WERI-Rb-1 (cell line): ENCODE measurements at regions not wholly inside any gene's neighbourhood (a gene's known extent, or its start where the extent isn't known, plus 50 kb on each side); places are given as distances from the start of the nearest gene placed in this dataset.

ENCODE experiments used
- DNase-seq: peaks from one replicate; pipeline ENCODE4 v3.0.0-alpha.2; 2020
- H3K27ac ChIP-seq: fragments of 250-450 bp; sonication (Bioruptor Pico); 2 replicates; pipeline ENCODE4 v1.5.1; 2020; ENCODE audit warnings: mild to moderate bottlenecking, moderate library complexity
- H3K27me3 ChIP-seq: fragments of 250-450 bp; sonication (Bioruptor Pico); 2 replicates; pipeline ENCODE4 v1.5.1; 2021; ENCODE audit warnings: mild to moderate bottlenecking, low read depth, moderate library complexity; ENCODE audit not compliant: insufficient read depth, severe bottlenecking
- H3K36me3 ChIP-seq: fragments of 250-450 bp; sonication (Bioruptor Pico); 2 replicates; pipeline ENCODE4 v1.5.1; 2020; ENCODE audit warnings: mild to moderate bottlenecking, moderate library complexity
- H3K4me3 ChIP-seq: 2 replicates; pipeline ENCODE4 v1.5.1; 2011; ENCODE audit warnings: low read depth, mild to moderate bottlenecking, control low read depth, low read length
- H3K9me3 ChIP-seq: fragments of 250-450 bp; sonication (Bioruptor Pico); 2 replicates; pipeline ENCODE4 v1.5.1; 2021; ENCODE audit warnings: mild to moderate bottlenecking, moderate library complexity; ENCODE audit not compliant: severe bottlenecking
- TF ChIP-seq, protein P1 (sequence below): IDR thresholded peaks from 2 replicates; pipeline ENCODE4 v1.5.1; 2011; ENCODE audit warnings: low read depth, mild to moderate bottlenecking, control low read depth, inconsistent platforms, low read length

GRCh38 chr2:136217996-136218395 is 100.0 kb upstream of the CXCR4 start:
- H3K27me3 ChIP-seq: no peaks in the 10 kb centered on the region
- H3K9me3 ChIP-seq: no peaks in the 10 kb centered on the region
- TF ChIP-seq, protein P1, sequence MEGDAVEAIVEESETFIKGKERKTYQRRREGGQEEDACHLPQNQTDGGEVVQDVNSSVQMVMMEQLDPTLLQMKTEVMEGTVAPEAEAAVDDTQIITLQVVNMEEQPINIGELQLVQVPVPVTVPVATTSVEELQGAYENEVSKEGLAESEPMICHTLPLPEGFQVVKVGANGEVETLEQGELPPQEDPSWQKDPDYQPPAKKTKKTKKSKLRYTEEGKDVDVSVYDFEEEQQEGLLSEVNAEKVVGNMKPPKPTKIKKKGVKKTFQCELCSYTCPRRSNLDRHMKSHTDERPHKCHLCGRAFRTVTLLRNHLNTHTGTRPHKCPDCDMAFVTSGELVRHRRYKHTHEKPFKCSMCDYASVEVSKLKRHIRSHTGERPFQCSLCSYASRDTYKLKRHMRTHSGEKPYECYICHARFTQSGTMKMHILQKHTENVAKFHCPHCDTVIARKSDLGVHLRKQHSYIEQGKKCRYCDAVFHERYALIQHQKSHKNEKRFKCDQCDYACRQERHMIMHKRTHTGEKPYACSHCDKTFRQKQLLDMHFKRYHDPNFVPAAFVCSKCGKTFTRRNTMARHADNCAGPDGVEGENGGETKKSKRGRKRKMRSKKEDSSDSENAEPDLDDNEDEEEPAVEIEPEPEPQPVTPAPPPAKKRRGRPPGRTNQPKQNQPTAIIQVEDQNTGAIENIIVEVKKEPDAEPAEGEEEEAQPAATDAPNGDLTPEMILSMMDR: no peak
- no peak overlapping the region for H3K27ac ChIP-seq
- H3K36me3 ChIP-seq: no peaks in the 10 kb centered on the region
- DNase-seq: no peak
- H3K4me3 ChIP-seq: no peak overlapping the region

DNA sequence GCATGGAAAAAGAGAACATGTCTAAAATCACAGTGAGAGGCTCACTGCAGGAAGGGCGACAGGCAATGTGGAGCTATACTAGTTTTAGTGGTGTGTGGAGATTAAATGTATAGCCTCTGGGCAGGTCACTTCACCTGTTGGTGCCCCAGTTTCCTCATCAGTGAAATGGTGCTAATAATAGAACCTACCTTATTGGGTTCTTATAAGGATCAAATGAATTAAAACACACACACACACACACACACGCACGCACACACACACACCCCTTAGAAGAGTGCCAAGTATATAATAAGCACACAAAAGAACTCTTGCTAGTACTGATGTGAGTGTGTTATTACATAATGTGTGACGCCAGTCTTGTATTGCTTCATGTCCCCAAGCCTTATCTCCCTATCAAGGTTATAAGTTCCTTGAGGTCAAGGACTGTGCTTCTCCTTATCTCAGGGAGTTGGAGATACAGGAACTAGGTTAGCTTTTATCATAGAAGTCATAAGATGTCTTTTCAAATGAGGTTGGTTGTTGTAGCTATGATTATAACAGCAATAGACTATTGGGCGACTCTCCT is 98.0 kb upstream of the CXCR4 start:
- DNase-seq: no peak
- Histone ChIP-seq H3K27me3 (no peaks in the 10 kb centered on the region), H3K9me3 (no peaks in the 10 kb centered on the region), H3K4me3 (no peak overlapping the region), H3K36me3 (no peaks in the 10 kb centered on the region), H3K27ac (no peak overlapping the region)
- TF ChIP-seq, protein P1: no peak

DNA sequence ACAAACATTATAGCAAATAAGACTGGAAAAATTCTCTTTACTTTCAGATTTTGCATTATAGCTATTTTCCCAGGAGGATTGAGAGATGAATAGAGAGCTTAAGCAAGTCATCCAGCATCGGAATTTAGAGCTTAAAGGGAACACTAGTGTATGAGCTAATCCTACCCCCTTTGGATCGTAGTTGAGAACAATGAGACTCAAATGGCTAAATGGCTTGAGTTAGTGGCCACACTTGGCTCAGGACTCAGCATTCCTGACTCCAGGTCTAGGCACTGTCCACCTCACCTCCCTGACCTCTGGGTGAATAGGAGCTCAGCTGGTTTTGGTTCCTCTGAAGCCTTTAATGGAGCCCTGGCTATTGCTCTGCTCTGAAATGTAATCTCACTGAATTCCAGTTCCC is 97.5 kb upstream of the CXCR4 start:
- H3K36me3 ChIP-seq: no peaks in the 10 kb centered on the region
- no peaks in the 10 kb centered on the region for H3K27me3 ChIP-seq
- H3K4me3 ChIP-seq: no peak overlapping the region
- no peaks in the 10 kb centered on the region for H3K9me3 ChIP-seq
- no peak overlapping the region for H3K27ac ChIP-seq
- TF ChIP-seq, protein P1: no peak
- DNase-seq: no peak

GRCh38 chr2:136214307-136215200 is 96.6 kb upstream of the CXCR4 start:
- H3K27me3 ChIP-seq: no peaks in the 10 kb centered on the region
- no peaks in the 10 kb centered on the region for H3K9me3 ChIP-seq
- no peak for DNase-seq
- TF ChIP-seq, protein P1: no peak
- no peak overlapping the region for H3K4me3 ChIP-seq
- H3K36me3 ChIP-seq: no peaks in the 10 kb centered on the region
- H3K27ac ChIP-seq: no peak overlapping the region

DNA sequence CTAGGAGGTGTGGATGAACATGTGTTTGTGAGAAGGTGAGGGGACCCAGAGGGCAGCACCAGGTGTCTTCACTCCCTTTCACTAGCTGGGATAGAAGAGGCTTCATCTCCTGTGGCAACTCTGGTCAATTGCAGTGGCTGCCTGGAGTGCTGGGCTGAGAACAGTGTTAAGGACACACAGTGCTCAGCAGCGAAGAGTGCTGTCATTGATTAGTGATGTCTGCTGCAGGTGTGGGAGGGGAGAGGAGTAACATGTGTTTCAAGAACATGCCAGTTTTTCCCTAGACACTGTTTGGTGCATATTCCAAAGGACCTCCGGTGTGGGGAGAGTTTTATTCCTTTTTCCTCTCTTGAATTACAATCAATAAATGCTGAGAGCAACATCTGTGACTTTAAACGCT is 95.9 kb upstream of the CXCR4 start:
- Histone ChIP-seq H3K36me3 (no peaks in the 10 kb centered on the region), H3K4me3 (no peak overlapping the region), H3K27ac (no peak overlapping the region), H3K9me3 (no peaks in the 10 kb centered on the region), H3K27me3 (no peaks in the 10 kb centered on the region)
- DNase-seq: no peak
- TF ChIP-seq, protein P1: no peak
